ENCODE measurements at regions not wholly inside any gene's neighbourhood (a gene's known extent, or its start where the extent isn't known, plus 50 kb on each side); places are given as distances from the start of the nearest gene placed in this dataset.

- TF ChIP-seq, protein P1, sequence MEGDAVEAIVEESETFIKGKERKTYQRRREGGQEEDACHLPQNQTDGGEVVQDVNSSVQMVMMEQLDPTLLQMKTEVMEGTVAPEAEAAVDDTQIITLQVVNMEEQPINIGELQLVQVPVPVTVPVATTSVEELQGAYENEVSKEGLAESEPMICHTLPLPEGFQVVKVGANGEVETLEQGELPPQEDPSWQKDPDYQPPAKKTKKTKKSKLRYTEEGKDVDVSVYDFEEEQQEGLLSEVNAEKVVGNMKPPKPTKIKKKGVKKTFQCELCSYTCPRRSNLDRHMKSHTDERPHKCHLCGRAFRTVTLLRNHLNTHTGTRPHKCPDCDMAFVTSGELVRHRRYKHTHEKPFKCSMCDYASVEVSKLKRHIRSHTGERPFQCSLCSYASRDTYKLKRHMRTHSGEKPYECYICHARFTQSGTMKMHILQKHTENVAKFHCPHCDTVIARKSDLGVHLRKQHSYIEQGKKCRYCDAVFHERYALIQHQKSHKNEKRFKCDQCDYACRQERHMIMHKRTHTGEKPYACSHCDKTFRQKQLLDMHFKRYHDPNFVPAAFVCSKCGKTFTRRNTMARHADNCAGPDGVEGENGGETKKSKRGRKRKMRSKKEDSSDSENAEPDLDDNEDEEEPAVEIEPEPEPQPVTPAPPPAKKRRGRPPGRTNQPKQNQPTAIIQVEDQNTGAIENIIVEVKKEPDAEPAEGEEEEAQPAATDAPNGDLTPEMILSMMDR (conservative IDR thresholded peaks at IDR 0.05) = no peak
- Histone ChIP-seq H3K79me1 (ENCODE audit: insufficient read depth, low read depth, low read length, poor library complexity, severe bottlenecking) (no peaks in the 10 kb centered on the region), H2AK5ac (ENCODE audit: insufficient read length, low read length) (no peak overlapping the region), H3K14ac (ENCODE audit: insufficient read depth, low read length) (no peak overlapping the region), H3K4ac (ENCODE audit: low read depth, low read length) (no peak overlapping the region), H3K4me1 (ENCODE audit: insufficient read depth, low read length) (no peaks in the 10 kb centered on the region), H3T11ph (ENCODE audit: low read length) (no peak overlapping the region), H2BK120ac (ENCODE audit: low read depth, low read length, poor library complexity, severe bottlenecking) (no peak overlapping the region), H3K23me2 (ENCODE audit: insufficient read length, low read depth, low read length, poor library complexity, severe bottlenecking) (no peaks in the 10 kb centered on the region), H3K9ac (ENCODE audit: extremely low read depth, insufficient read length, low read length) (no peak overlapping the region), H3K9me3 (ENCODE audit: control insufficient read depth, low read depth, low read length) (no peaks in the 10 kb centered on the region), H3K18ac (ENCODE audit: insufficient read length, low read depth, low read length) (no peak overlapping the region), H2BK12ac (ENCODE audit: insufficient read length, low read depth, low read length) (no peak overlapping the region), H4K91ac (ENCODE audit: insufficient read length, low read depth, low read length) (no peak overlapping the region), H2AFZ (ENCODE audit: low read length) (no peak overlapping the region), H2BK5ac (ENCODE audit: insufficient read length, low read length) (no peak overlapping the region), H2BK20ac (ENCODE audit: low read depth, low read length, poor library complexity, severe bottlenecking) (no peak overlapping the region), H4K5ac (ENCODE audit: insufficient read length, low read depth, low read length) (no peak overlapping the region), H3K27me3 (ENCODE audit: insufficient read depth, low read length) (no peaks in the 10 kb centered on the region), H3K56ac (ENCODE audit: insufficient read length, low read depth, low read length) (no peak overlapping the region), H2BK15ac (ENCODE audit: low read depth, low read length) (no peak overlapping the region), H4K8ac (replicated peaks; ENCODE audit: insufficient read length, low read depth, low read length) (no peak overlapping the region), H3K79me2 (ENCODE audit: insufficient read depth, low read length) (no peaks in the 10 kb centered on the region), H4K20me1 (ENCODE audit: control insufficient read depth, insufficient read depth, insufficient read length) (no peaks in the 10 kb centered on the region), H3K23ac (ENCODE audit: insufficient read length, low read depth, low read length) (no peak overlapping the region), H3K27ac (ENCODE audit: insufficient read length, low read depth, low read length) (no peak overlapping the region), H3K4me2 (ENCODE audit: insufficient read depth, insufficient read length, low read length) (no peak overlapping the region)
- H3K9me3 Mint-ChIP-seq = no peaks in the 10 kb centered on the region
- peaks cover 8 to 11% of the 10 kb centered on the region in 2 experiments for H3K4me1 Mint-ChIP-seq
- no peak overlapping the region for H3K4me3 Mint-ChIP-seq
- no peak overlapping the region for H3K27ac Mint-ChIP-seq
- peaks cover 2% of the 10 kb centered on the region; the same call in 1 of the 2 replicates for H3K27me3 Mint-ChIP-seq (ENCODE audit: low read depth)
- WGBS (ENCODE audit: extremely low coverage, insufficient read length, low lambda C conversion rate) = no CpG with 5 or more reads among the region's 1 CpG
- no peak for DNase-seq
- H3K36me3 Mint-ChIP-seq (ENCODE audit: insufficient read depth in 1 of 3, low read depth in 3 of 3) = no peaks in the 10 kb centered on the region
Measured at GRCh38 chr1:56225964-56226815, 353.2 kb downstream of the PLPP3 start.

Measured in H9 (cell line).